Cardiac muscle cell (in vitro differentiated cells and primary cell): ENCODE measurements at regions not wholly inside any gene's neighbourhood (a gene's known extent, or its start where the extent isn't known, plus 50 kb on each side); places are given as distances from the start of the nearest gene placed in this dataset.
A peak's percentile ranks its signal among the peaks of the same experiment; 100 is the strongest.

ENCODE experiments used
- DNase-seq, 2 donors: peaks; one replicate each; pipeline versions ENCODE4 v3.0.0 to v3.0.0-alpha.2; 2010 to 2017; ENCODE audit warnings: low read depth in 1 of 2, low spot score in 1 of 2
- H3K27ac ChIP-seq: fragments of 200-600 bp; sonication (generic); 2 replicates; pipeline ENCODE4 v1.5.1; 2016
- H3K27me3 ChIP-seq: fragments of 200-600 bp; sonication (generic); 2 replicates; pipeline ENCODE4 v1.6.0; 2016; ENCODE audit warnings: control low read depth
- H3K36me3 ChIP-seq: fragments of 200-600 bp; sonication (generic); 2 replicates; pipeline ENCODE4 v1.5.1; 2016; ENCODE audit warnings: control low read depth
- H3K4me1 ChIP-seq: fragments of 200-600 bp; sonication (generic); 2 replicates; pipeline ENCODE4 v1.8.1; 2017; ENCODE audit warnings: low read depth, mild to moderate bottlenecking, mixed run types
- H3K4me3 ChIP-seq: fragments of 200-600 bp; sonication (generic); 2 replicates; pipeline ENCODE4 v1.5.1; 2016; ENCODE audit warnings: mild to moderate bottlenecking
- H3K9me3 ChIP-seq: fragments of 200-600 bp; sonication (generic); 2 replicates; pipeline ENCODE4 v1.5.1; 2017; ENCODE audit warnings: low read depth, mild to moderate bottlenecking, control low read depth
- TF ChIP-seq, protein P1 (sequence below): IDR thresholded peaks from 2 replicates; pipeline ENCODE4 v1.5.1; 2012; ENCODE audit warnings: low read depth, mild to moderate bottlenecking, low read length

DNA sequence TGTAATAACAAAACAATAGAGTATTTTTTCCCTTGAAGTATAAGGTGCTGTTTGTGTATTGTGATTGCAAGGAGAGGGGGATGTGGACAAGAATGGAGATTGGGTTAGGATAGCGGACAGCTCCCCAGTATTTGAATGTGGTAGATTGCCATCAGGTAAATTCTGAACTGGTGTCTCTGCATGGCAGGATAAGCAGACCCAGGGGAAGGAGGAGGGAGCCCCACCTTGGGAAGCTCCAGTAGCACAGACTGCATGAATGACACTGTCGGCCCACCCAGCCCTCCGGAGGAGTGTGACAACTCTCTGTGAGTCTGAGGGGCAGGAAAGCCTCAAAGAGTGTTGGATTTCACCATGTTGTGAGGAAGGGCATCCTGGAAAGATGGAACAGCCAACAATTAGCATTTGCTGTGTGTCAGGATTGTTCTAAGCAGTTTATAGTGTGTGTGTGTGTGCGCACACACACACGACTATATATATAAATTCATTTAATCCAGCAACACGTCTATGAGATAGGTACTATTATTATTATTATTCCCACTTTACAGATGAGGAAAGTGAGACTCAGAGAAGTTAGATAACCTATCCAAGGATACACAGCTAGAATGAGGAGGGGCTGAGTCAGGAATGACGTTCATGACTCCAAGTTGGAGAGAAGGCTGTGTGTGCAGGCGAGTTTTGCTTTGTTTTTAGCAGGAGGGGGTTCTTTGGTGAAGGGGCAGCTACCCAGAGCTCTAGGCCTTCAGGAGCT is 63.4 kb upstream of the LCTL start:
- H3K9me3 ChIP-seq, result no peaks in the 10 kb centered on the region
- TF ChIP-seq, protein P1, sequence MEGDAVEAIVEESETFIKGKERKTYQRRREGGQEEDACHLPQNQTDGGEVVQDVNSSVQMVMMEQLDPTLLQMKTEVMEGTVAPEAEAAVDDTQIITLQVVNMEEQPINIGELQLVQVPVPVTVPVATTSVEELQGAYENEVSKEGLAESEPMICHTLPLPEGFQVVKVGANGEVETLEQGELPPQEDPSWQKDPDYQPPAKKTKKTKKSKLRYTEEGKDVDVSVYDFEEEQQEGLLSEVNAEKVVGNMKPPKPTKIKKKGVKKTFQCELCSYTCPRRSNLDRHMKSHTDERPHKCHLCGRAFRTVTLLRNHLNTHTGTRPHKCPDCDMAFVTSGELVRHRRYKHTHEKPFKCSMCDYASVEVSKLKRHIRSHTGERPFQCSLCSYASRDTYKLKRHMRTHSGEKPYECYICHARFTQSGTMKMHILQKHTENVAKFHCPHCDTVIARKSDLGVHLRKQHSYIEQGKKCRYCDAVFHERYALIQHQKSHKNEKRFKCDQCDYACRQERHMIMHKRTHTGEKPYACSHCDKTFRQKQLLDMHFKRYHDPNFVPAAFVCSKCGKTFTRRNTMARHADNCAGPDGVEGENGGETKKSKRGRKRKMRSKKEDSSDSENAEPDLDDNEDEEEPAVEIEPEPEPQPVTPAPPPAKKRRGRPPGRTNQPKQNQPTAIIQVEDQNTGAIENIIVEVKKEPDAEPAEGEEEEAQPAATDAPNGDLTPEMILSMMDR, result no peak
- DNase-seq, result no peak
- no peaks in the 10 kb centered on the region for H3K27me3 ChIP-seq
- H3K36me3 ChIP-seq, result no peaks in the 10 kb centered on the region
- peaks cover 55% of the 10 kb centered on the region for H3K4me1 ChIP-seq
- H3K27ac ChIP-seq, result peak overlapping the region; percentile 96
- H3K4me3 ChIP-seq, result no peak overlapping the region

DNA sequence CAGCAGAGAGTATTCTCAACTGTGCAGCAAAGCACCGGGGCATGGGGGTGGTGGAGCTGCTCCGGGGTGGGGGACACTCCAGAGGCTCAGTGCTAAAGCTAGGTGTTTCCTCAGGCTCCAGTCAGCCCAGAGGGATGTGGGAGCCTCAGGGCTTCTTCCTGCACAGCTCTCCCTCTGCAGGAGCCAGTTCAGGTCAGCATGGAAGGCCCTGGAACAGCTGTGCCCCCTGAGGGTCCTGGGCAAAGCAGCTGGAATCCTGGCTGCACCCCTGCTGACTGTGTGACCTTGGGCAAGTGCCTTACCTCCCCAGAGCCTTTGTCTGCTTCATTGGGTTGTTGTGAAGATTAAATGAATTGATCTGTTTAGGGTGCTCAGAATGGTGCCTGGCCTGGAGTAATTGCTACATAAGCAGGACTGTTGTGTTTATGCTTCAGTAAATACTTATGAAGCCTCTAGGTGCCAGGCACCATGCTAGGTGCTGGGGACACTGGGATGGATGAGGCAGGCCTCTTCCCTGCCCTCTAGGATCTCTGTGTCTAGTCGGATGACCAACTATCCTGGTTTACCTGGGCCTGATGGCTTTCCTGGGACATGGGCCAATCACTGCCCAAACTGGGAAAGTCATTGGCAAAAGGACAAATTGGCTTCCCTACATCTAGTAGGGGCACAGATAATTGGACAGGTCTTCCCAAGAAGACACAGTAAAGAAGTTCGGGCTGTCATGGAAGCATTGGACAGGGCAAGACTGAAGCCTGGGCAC is 64.2 kb upstream of the LCTL start:
- peak overlapping the region; percentile 96 for H3K27ac ChIP-seq
- TF ChIP-seq, protein P1, result no peak
- H3K4me3 ChIP-seq, result no peak overlapping the region
- H3K27me3 ChIP-seq, result no peaks in the 10 kb centered on the region
- H3K4me1 ChIP-seq, result peaks cover 59% of the 10 kb centered on the region
- H3K36me3 ChIP-seq, result no peaks in the 10 kb centered on the region
- H3K9me3 ChIP-seq, result no peaks in the 10 kb centered on the region
- no peak for DNase-seq

DNA sequence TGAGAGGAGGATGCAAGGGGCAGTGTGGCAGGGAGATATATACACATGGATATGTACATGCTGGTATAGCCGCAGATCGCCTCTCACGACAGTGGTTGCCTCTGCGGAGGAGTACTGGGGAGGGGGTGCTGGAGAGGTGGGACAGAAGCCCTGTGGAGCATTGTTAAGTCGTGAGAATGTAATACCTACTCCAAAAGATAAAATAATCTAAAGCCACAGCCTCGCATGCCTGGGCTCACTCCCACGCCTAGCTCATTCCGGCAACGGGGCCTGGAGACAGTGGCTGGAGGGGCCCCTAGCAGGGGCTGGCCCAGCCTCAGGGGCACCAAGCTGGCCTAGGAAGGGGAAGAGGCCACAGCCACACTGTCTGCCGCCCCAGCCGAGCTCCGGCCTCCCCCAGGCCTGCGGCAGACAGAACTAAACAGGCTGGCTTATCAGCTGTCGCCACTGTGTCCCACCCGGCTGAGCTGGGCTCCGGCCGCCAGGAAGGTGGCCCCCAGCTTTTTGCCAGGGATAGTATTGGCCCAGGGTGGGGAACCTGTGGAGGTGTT is 65.1 kb upstream of the LCTL start:
- peak; percentile 66 to 78 for DNase-seq
- H3K4me1 ChIP-seq, result peaks cover 54% of the 10 kb centered on the region
- no peaks in the 10 kb centered on the region for H3K27me3 ChIP-seq

DNA sequence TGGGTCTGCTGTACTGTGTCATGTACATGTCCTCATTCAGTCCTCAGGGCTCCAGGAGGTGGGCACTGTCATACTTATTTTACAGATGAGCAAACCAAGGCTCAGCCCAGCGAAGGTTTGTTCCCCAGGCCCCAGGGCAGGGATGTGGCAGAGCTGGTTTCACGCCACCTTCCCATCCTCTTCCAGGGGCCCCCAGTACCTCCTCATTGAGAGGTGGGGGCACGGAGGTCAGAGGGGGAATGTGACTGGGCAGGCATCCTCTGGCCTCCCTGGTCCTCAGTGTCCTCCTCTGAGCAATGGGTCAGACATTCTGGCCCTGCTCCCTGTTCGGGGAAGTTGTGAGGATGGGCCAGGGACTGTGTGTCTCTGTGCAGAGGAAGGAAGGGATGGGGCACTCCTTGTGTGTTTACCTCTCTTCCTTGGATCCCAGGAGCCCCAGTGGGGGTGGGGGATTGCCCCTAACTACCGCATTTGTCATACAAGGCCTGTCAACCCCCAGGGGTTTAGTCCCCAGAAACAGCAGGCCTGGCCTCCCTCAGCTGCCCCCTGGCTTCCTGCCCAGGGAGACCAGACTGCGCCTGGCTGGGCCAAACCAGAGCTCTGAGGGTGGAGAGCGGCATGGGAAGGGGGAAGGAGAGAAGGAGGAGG is 65.9 kb upstream of the LCTL start:
- H3K9me3 ChIP-seq, result no peaks in the 10 kb centered on the region
- DNase-seq, result peak in 1 of 2 donors; percentile 64
- H3K4me1 ChIP-seq, result peaks cover 54% of the 10 kb centered on the region
- H3K36me3 ChIP-seq, result no peaks in the 10 kb centered on the region
- peak overlapping the region; percentile 96 for H3K27ac ChIP-seq
- H3K4me3 ChIP-seq, result no peak overlapping the region
- TF ChIP-seq, protein P1, result no peak
- no peaks in the 10 kb centered on the region for H3K27me3 ChIP-seq

More for the DNA sequence above, 65.1 kb upstream of the LCTL start:
- H3K27ac ChIP-seq, result peak overlapping the region; percentile 96
- no peaks in the 10 kb centered on the region for H3K36me3 ChIP-seq
- H3K9me3 ChIP-seq, result no peaks in the 10 kb centered on the region
- TF ChIP-seq, protein P1, result no peak
- H3K4me3 ChIP-seq, result no peak overlapping the region
